ENCODE measurements at regions not wholly inside any gene's neighbourhood (a gene's known extent, or its start where the extent isn't known, plus 50 kb on each side); places are given as distances from the start of the nearest gene placed in this dataset.

GRCh38 chr12:32952681-32953080, 56.1 kb upstream of the PKP2 start:
- no peak for FAIRE-seq
- no peak for DNase-seq (ENCODE audit: insufficient read length, low spot score)

GRCh38 chr12:32949815-32950214, 53.2 kb upstream of the PKP2 start:
- DNase-seq (ENCODE audit: insufficient read length, low spot score) (no peak), FAIRE-seq (no peak)

GRCh38 chr12:32947206-32948067, 50.9 kb upstream of the PKP2 start:
- DNase-seq (ENCODE audit: insufficient read length, low spot score) (peak; percentile 7), FAIRE-seq (no peak)

GRCh38 chr12:32946504-32947131, 50.0 kb upstream of the PKP2 start:
- FAIRE-seq (no peak), DNase-seq (ENCODE audit: insufficient read length, low spot score) (no peak)
